AG09309 (cell line): ENCODE measurements at regions not wholly inside any gene's neighbourhood (a gene's known extent, or its start where the extent isn't known, plus 50 kb on each side); places are given as distances from the start of the nearest gene placed in this dataset.

Source experiments
- DNase-seq: peaks from one replicate; pipeline ENCODE4 v3.0.0-alpha.2; 2010; ENCODE audit warnings: low read depth
- H3K4me3 ChIP-seq: 2 replicates; pipeline ENCODE4 v1.5.1; 2011; ENCODE audit warnings: mild to moderate bottlenecking, low read depth, low read length, moderate library complexity; ENCODE audit not compliant: control insufficient read depth
- TF ChIP-seq, protein P1 (sequence below): IDR thresholded peaks from 2 replicates; pipeline ENCODE4 v1.5.1; 2011; ENCODE audit warnings: mild to moderate bottlenecking, low read depth, low read length, inconsistent platforms; ENCODE audit not compliant: insufficient read depth, control insufficient read depth; ENCODE audit errors: missing control alignments

DNA sequence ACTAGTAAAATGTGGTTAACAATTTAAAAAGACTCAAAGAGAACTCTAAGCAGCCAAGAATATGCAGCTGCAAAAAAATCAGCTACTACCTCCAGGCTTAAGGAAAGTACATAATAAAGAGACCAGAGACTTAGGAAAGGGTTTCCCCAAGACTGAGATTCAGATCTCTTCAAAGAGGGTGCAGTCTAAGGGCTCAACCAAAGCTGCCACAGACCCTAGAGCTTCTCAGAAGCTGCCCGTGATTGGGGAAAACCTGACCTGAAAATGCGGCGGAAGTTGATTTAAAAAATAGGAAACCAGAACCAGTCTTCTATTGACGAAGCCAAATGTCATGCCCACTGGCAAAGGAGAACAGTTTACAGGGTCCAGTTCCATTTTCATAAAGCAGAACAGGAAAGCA, 516.8 kb upstream of the MARCKS start:
- TF ChIP-seq, protein P1, sequence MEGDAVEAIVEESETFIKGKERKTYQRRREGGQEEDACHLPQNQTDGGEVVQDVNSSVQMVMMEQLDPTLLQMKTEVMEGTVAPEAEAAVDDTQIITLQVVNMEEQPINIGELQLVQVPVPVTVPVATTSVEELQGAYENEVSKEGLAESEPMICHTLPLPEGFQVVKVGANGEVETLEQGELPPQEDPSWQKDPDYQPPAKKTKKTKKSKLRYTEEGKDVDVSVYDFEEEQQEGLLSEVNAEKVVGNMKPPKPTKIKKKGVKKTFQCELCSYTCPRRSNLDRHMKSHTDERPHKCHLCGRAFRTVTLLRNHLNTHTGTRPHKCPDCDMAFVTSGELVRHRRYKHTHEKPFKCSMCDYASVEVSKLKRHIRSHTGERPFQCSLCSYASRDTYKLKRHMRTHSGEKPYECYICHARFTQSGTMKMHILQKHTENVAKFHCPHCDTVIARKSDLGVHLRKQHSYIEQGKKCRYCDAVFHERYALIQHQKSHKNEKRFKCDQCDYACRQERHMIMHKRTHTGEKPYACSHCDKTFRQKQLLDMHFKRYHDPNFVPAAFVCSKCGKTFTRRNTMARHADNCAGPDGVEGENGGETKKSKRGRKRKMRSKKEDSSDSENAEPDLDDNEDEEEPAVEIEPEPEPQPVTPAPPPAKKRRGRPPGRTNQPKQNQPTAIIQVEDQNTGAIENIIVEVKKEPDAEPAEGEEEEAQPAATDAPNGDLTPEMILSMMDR: no peak
- no peak for DNase-seq
- no peak overlapping the region for H3K4me3 ChIP-seq

DNA sequence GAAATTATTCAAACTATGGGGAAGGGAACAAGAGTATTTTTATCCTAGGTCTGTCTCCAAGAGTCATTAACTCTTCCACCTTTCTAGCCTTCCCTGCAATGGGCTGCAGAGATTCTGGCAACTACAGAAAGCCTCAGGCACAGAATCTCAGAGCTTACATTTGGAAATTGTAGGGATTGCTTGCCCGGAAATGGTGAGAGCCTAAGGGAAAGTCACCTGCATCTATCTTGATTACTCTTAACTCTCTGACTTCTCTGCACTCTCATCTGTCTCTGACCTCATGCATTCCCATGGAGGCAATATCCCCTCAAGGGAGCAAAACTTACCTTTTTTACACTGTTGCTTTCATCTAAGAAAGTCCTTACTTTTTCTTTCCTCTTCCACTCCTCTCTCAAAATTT, 513.2 kb upstream of the MARCKS start:
- H3K4me3 ChIP-seq: no peak overlapping the region
- TF ChIP-seq, protein P1: no peak
- DNase-seq: no peak

DNA sequence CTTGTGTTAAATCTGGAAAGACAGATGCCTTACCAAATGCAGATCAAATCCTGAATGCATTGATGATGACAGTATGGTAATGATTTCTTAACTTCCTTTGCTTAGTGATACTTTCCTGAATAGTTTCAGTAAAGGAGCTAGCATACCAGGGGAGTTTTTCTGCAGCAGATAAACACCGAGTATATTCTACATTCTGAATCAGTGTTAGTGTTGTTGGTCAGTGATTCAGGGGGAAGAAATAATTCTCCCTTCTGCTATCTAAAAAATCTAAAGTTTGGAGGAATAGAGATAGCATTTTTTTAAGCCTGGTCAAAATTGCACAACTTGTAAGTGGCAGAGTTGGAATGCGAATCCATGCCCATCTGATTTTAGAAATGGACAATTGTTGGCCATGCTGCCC, 512.2 kb upstream of the MARCKS start:
- TF ChIP-seq, protein P1: no peak
- no peak for DNase-seq
- H3K4me3 ChIP-seq: no peak overlapping the region

DNA sequence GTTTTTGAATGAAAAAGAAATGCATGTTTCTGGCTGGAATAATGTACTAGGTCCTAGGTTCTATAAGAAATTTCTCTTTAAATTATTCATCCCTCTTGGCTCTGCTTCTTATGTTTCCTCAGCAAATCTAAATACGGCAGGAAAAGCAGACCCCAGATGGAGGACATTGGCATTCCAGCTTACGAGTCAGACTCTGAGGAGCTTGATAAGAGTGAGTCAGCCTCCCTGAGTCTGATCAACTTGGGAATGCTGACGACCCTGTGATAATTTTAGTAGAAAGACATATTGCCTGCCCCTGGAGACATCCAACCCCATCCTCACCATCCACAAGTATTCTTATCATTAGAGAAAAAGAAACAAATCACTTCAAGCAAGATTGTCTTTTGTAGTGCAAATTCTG, 509.7 kb upstream of the MARCKS start:
- no peak for DNase-seq
- no peak overlapping the region for H3K4me3 ChIP-seq
- TF ChIP-seq, protein P1: no peak

DNA sequence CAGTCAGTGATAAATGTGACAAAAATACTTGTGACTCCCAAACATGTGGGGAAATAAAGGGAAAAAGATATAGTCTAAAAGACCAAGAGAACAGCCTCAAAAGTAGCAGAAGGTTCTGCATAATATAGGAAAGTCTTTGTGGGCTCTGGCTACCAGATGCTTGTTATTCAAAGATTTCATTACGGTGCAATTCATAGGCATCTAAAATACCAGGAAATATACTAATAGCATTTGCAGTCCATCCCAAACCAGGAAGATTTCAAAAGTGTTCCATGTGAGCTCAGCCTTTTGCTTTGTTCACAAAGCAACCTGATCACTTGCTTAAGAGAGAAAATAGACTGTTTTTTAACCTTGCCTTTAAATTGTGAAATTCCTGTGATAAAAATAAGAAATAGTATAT, 506.7 kb upstream of the MARCKS start:
- H3K4me3 ChIP-seq: no peak overlapping the region
- DNase-seq: no peak
- TF ChIP-seq, protein P1: no peak

DNA sequence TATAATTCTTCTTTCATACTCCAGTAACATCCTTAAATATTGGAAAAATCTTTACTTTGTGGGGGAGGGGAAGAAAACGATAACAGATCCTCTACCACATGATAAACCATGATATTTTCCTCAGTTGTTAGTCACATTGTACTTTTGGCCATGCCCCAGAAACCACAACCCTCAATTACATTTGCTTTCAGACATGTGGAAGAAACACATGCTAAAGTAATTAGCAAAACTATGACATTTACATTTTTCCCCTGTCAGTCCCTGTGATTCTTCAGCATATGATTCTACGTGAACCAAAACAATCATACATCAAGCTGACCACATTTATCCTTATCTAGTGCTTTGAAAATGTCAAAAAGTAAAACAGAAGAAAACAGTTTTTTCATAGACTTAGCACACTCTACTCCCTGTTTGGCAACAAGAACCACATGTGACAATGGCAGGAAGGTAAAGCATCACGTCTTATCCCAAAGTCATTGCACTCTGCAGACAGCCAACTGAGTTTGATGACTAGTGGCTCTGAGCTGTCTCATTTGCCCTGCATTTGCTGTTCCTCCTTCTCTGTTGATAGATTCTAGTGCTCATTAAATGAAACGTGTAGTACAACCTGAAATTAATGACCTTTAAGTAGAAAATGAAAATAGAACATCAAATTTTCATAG, 505.8 kb upstream of the MARCKS start:
- H3K4me3 ChIP-seq: no peak overlapping the region
- TF ChIP-seq, protein P1: no peak
- no peak for DNase-seq
